GM19238 (cell line): ENCODE measurements at regions not wholly inside any gene's neighbourhood (a gene's known extent, or its start where the extent isn't known, plus 50 kb on each side); places are given as distances from the start of the nearest gene placed in this dataset.

Source experiments
- DNase-seq: peaks from one replicate; pipeline ENCODE4 v3.0.0; 2011; ENCODE audit warnings: low spot score; ENCODE audit not compliant: insufficient read length

- DNase-seq = no peak
Measured at GRCh38 chr7:114755856-114756255, 166.0 kb upstream of the MDFIC start.

DNA sequence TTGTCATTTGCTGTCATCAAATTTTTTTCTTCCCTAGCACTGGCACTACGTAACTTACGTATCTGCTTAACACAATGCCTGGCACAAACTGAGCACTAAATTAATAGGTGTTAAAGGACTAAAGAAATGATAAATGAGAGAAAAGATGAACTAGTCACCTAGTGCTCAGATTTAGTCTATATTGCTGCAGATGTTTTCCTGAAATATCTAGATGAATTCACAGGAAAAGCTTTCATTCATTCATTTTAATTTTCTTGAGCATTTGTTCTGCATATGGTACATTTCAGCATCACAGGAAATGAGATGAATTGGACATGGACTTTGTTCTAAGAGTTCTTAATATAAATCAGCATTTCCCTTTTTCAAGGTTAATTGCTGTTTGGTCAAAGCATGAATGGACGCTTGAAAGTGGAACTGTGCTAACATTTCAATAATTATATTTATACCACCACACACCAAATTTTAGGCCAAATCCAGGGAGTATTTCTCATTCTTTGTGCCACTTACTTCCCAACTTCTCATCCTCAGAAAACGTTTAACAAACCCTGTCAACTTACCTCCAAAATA, 163.2 kb upstream of the MDFIC start:
- no peak for DNase-seq

DNA sequence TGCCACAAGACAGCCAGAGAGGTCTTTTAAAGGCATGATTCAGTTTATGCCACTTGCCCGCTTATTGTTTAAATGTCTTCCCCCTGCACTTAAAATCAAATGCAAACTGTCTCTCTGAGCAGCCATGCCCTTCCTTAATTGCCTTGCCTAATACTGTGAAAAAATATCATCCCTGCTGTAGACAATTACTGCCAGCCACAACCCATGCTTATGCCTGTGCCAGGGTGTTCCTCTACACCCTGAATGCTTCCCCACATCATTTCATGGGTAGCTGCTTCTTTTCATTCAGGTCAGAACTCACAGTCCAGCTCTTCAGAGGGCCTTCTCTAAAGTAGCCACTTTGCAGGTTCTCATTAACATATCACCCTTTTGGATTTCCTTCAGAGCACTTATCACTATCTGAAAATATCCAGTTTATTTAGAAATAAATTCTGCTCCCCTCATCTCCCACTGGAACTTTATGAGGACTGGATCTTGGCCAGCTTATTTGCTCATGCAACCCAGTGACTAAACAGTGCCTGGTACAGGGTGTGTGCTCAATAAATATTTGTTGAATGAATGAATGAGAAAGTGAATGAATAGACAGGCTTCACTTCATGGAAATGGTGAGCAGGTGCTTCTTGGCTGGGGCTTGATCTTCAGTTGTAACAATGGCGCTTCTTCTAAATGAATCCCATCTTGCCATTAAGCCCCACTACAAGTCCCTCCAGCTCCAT, 162.4 kb upstream of the MDFIC start:
- no peak for DNase-seq

- no peak for DNase-seq
Measured at GRCh38 chr7:114760477-114760876, 161.4 kb upstream of the MDFIC start.

DNA sequence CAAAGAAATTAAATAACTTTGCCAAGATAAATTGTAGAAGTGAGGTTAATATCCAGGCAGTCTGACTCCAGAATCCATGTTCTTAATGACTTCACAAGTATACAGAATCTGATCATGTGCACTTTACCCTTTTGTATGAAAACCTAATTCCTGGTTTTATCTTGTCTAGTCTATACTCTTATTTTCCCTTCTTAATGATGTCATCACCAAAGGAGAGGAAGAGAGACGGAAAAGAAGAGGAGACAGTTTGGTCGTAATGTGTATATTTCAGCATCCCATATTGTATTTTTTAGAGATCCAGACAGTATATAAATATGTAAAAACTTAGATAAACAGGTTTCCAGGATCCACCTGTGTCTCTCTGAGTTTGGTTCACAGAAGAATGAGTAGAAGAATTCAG, 159.9 kb upstream of the MDFIC start:
- DNase-seq = no peak

DNA sequence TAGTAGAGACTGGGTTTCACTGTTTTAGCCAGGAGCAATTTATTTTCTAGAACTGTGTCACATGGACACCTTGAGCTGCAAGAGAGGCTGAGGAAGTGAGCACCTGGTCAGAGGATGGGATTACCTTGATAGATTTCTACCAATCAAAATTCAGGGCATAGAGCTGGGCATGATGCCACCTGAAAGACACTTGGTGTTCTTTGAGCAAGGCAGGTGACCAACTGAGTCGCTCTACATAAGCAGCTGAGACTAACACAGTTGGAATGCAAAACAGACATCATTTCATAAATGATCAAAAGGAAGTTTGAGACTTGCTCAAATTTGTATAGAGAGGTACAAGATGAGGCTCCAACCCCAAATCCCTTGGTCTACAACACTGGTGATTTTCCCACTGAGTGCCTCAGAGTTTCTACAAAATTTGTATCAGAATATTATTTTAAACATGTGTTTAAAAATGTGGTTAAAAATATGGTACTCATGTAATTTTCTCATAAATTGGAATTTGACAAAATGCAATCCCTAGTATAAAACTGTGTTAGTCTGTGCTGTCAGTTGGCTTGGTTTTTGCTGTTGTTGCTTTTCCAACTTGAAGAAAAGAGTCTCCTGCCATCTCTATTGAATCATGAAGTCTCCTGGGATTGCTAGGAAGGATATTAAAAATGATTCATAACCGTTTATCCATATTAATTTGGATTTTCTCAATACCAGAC, 156.4 kb upstream of the MDFIC start:
- no peak for DNase-seq

DNA sequence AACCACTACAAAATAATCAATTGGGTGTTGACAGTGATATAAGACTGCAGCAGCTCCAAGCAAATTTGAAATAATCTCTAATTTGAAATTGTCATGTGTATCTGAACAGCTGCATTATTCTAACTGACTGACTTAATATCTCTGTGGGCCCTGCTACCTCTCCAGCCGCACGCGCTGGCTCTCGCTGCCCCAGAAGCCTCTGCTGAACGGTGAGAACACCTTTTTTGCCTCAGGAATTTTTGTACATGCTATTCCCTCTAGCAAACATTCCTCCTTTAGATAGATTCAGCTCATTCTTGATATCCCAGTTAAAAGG, 155.9 kb upstream of the MDFIC start:
- no peak for DNase-seq

GRCh38 chr7:114777288-114777687, 144.6 kb upstream of the MDFIC start:
- no peak for DNase-seq

- no peak for DNase-seq
Measured at GRCh38 chr7:114783508-114783907, 138.4 kb upstream of the MDFIC start.

DNA sequence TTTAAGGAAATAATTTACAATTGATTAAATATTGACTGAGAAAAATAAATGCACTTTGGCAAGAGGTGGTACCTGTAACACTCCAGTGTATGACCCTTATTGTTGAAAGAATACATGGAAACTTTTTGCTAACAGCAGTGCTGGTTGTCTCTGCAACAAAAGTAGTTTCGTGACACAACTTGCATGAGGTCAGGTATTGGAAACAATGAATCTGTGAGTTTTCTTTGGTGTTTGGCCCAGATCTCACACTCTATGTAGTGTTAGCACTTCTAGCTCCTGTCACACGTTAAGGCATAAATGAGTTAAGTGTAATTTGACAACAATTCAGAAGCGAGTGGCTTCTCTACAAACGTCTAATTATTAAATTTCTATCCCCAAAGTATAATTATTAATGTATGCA, 137.7 kb upstream of the MDFIC start:
- no peak for DNase-seq

DNA sequence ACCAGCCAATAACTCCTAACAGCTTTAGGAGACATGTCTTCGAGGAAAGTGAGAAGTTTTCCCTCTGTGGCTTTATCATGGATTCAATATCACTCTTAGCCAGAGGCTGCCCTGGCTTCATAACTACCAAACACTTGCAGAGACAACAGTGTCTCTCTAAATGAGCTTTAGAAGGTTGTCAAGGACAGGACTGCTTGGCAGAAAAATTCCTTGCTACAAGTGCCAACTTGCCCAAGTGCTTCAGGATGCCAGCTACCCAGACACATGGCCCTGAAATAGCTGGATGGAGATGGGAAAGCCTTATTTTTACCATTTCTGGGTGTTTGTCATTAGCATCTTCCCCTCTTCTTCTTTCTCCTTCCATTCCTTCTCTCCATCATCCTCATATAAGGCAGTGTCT, 137.1 kb upstream of the MDFIC start:
- DNase-seq = no peak

DNA sequence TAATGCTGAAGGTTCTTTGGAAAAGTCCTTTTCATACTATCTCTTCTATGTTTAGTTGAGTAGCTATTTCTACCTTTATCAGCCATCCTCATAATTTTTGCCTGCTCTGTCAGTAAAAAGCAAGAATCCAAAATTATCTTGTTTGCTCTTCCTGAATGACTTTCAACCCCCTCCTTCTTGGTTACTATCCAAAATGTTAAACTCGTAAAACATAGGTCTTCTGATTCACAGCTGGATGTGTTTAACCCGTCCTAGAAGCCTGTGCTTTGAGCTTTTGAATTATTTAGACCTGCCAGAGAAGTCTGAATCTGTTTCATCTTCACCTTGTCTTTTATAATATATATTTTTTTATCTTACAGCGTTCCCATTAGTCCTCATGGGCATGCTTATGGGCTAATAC, 136.4 kb upstream of the MDFIC start:
- no peak for DNase-seq

GRCh38 chr7:114786455-114786854, 135.4 kb upstream of the MDFIC start:
- no peak for DNase-seq

DNA sequence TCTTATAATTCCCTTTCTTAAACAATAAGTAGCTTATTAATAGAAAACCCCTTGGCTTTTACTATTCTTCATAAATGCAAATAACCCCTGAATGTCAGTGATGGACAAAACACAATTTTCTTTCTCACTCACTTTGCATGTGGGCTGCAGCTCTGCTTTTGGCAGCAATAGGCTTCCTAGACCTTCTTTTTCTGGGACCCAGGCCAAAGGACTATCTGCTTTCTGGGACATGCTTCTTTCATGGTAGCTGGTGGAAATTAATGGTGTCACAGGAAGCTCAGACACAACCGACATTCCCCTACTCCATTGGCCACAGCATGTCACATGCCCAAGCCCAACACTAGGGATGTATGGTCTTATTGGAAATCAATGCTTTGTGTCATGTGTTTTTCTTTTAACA, 134.3 kb upstream of the MDFIC start:
- no peak for DNase-seq

DNA sequence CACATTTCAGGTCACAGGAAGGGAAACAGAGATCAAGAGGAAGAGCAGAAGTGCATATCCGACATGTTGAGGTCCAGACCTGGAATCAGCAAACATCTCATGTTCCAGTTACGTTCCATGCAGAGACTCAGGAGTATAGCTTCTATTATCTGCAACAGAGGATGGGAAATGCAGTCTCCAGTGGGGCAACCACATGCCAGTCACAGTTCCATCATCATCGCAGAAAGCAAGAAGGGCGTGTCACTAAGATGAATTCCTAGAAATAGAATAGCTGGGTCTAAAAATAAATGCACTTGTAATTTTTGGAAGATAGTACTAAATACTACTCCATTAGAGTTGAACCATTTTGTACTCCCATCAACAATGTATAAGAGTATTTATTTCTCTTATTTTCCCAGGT, 133.2 kb upstream of the MDFIC start:
- no peak for DNase-seq

- no peak for DNase-seq
Measured at GRCh38 chr7:114789161-114789560, 132.7 kb upstream of the MDFIC start.

DNA sequence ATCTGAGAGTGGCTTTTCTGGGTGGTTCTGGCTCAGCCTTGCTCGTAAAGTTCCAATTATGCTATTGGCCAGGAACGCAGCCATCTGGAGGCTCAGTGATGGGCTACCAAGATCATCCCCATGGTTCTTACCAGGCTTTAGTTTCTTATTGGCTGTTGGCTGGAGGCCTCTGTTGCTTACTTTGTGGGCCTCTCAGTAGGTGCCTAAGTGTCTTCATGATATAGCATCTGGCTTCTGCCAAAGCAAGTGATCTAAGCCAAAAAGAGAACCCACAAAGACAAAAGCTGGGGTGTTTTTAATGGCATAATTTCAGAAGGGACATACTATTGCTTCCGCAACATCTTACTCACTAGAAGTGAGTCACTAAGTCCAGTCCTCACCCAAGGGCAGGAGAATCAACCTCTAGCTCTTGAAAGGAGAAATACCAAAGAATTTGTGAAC, 132.0 kb upstream of the MDFIC start:
- DNase-seq = no peak

DNA sequence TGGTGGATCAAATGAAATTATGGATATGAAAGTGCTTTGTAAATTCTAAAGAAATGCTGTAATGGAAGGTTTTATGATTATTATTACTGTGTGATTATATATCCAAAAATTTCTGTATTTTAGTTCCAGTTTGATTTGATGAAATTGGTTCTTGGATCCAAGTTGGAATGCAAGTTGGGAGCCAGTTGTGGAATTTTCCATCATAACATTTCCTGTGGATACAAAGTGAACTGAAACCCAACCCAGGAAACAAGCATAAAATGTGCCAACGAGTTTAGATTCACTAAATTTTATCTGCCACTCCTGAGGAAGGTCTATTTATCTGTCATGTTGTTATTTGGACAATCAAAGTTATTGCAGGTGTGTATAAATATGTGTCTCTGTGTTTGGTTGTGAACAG, 131.4 kb upstream of the MDFIC start:
- DNase-seq = no peak

DNA sequence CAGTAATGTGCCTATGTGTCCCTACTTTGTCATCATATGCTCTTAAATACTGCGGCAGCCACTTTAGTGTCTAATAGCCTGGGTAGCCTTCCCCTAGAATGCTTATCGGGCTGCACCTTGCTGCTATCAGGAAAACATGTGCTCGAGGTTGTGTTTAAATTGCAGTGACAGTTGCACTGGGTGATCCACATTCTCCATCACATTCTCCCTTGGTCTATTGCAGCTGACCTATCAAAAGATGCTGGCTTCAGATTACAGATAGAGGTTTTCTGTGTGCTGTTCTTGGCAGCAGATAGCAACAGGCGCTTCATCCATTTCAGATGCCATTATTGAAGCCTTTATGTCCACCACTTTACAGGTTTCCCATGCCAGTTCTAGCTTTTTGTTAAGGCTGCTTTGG, 130.1 kb upstream of the MDFIC start:
- DNase-seq = no peak

DNA sequence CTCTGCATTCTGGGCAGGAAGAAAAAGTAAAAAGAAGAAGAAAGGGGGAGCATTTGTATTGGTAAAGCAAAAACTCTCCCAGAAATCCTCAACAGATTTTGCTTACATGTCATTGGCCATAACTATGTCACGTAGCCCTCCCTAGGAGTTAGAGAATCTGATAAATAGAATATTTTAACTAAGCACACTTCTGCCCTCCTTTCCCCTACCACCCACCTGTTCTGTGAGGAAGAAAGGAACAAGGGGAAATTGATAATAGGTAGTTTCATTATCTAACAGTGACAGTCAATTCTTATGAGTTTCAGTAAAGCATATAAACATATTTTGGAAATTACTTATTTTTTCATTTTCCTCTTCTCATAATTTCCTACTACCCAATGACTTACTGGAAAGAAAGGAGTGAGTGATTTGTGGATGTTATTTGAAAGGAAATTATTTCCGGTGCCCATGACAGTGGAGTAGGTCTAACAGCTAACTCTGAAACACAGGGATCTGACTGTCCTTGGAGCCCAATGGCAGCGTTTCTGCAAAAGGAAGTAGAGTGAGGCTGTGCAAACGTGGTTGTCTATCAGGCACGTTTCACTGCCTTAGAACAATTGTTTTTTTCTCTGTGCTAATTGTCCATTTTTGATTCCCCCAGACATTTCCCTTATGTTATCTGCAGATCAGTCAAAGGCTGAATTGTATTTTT, 128.6 kb upstream of the MDFIC start:
- no peak for DNase-seq

DNA sequence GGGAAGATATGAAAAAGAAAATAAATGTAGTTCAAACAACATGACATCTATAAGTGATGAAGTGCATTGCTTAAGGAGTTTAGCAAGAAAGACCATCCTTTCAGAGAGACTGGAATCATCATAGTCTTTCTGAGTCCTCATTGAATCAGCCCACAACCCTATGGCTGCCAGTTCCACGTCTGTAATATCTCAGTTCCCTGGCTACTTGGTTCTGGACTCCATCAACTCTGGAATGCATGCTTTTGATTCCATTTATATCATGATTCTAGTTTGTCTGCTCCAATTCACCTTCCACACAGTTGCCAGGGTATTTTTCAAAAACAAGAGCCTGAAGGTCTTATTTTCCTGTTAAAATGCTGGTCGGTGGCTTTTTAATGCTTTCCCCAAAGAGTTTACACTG, 126.4 kb upstream of the MDFIC start:
- no peak for DNase-seq

- no peak for DNase-seq
Measured at GRCh38 chr7:114799628-114800028, 122.3 kb upstream of the MDFIC start.
